22Rv1 (cell line): ENCODE measurements at regions not wholly inside any gene's neighbourhood (a gene's known extent, or its start where the extent isn't known, plus 50 kb on each side); places are given as distances from the start of the nearest gene placed in this dataset.

ENCODE experiments used
- ZFX ChIP-seq: fragments of 450-650 bp; IDR thresholded peaks from 2 replicates; pipeline ENCODE4 v1.6.1; 2017; ENCODE audit warnings: antibody characterized with exemption, borderline replicate concordance
- TF ChIP-seq, protein P1 (sequence below): fragments of 450-650 bp; IDR thresholded peaks from 2 replicates; pipeline ENCODE4 v1.5.1; 2017; ENCODE audit warnings: mild to moderate bottlenecking

DNA sequence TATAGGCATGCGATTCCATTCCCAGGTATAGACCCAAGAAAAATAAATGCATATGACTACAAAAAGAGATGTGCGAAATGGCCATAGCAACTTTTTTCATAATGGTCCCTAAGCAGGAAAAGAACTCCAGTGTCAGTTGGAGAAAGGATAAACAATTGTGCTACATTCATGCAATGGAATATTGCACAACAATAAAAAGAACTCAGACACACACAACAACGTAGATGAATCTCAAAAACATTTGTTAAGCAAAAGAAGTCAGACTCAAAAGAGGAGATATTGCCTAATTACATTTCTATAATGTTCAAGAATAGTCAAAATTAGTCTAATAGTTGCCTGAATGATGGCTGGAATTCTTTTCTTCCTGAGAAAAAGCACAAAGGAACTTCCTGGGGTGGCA lies 141.1 kb upstream of the GLI3 start:
- TF ChIP-seq, protein P1, sequence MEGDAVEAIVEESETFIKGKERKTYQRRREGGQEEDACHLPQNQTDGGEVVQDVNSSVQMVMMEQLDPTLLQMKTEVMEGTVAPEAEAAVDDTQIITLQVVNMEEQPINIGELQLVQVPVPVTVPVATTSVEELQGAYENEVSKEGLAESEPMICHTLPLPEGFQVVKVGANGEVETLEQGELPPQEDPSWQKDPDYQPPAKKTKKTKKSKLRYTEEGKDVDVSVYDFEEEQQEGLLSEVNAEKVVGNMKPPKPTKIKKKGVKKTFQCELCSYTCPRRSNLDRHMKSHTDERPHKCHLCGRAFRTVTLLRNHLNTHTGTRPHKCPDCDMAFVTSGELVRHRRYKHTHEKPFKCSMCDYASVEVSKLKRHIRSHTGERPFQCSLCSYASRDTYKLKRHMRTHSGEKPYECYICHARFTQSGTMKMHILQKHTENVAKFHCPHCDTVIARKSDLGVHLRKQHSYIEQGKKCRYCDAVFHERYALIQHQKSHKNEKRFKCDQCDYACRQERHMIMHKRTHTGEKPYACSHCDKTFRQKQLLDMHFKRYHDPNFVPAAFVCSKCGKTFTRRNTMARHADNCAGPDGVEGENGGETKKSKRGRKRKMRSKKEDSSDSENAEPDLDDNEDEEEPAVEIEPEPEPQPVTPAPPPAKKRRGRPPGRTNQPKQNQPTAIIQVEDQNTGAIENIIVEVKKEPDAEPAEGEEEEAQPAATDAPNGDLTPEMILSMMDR: no peak
- TF ChIP-seq ZFX: no peak
